ENCODE measurements at regions not wholly inside any gene's neighbourhood (a gene's known extent, or its start where the extent isn't known, plus 50 kb on each side); places are given as distances from the start of the nearest gene placed in this dataset.

DNA sequence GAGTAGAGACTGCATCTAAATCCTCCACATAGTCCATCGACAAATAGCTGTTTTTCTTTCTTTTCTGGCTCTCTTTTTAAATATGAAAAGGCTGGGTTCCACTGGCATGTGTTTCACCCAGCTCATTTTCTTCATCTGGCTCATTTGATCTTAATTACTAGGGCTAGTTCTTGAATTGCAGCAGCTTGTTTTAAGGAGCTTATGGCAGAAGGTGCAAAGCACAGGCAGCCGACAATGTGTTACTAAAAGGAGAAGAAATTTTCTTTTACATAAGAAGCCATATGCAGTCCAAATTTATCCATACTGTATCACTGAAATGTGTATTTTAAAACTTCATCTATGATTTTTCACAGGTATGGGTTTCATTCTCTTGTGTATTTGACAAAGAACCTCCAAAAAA lies 205.6 kb upstream of the PTER start:
- TF ChIP-seq, protein P1, sequence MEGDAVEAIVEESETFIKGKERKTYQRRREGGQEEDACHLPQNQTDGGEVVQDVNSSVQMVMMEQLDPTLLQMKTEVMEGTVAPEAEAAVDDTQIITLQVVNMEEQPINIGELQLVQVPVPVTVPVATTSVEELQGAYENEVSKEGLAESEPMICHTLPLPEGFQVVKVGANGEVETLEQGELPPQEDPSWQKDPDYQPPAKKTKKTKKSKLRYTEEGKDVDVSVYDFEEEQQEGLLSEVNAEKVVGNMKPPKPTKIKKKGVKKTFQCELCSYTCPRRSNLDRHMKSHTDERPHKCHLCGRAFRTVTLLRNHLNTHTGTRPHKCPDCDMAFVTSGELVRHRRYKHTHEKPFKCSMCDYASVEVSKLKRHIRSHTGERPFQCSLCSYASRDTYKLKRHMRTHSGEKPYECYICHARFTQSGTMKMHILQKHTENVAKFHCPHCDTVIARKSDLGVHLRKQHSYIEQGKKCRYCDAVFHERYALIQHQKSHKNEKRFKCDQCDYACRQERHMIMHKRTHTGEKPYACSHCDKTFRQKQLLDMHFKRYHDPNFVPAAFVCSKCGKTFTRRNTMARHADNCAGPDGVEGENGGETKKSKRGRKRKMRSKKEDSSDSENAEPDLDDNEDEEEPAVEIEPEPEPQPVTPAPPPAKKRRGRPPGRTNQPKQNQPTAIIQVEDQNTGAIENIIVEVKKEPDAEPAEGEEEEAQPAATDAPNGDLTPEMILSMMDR (conservative IDR thresholded peaks at IDR 0.05 in 1 of 2, IDR thresholded peaks at IDR 0.05 in 1 of 2; ENCODE audit: extremely low read depth in 1 of 2, insufficient read depth in 1 of 2, low read depth in 1 of 2, low read length in 2 of 2), result no peak
- TF ChIP-seq EZH2 (IDR thresholded peaks at IDR 0.05; ENCODE audit: borderline replicate concordance, low read length), result no peak

Data from mammary epithelial cell (primary cell).